Stimulated activated naive CD4-positive, alpha-beta T cell (primary cell): ENCODE measurements at regions not wholly inside any gene's neighbourhood (a gene's known extent, or its start where the extent isn't known, plus 50 kb on each side); places are given as distances from the start of the nearest gene placed in this dataset.
"Not testable (repeated sequence)": the region's sequence is repeated elsewhere in the genome, so short reads cannot be mapped to it uniquely, and the experiment has no call there.

Experiments used
- DNase-seq, 6 experiments: peaks; one replicate each; lab custom pipeline; 2025; lab: John Stamatoyannopoulos, UW

GRCh38 chr22:35183917-35184316 is 73.4 kb upstream of the HMGXB4 start:
- no peak for DNase-seq

- no peak for DNase-seq
Measured at GRCh38 chr22:35186492-35186891, 70.8 kb upstream of the HMGXB4 start.

GRCh38 chr22:35188930-35189329 is 68.4 kb upstream of the HMGXB4 start:
- DNase-seq, result not testable (repeated sequence)

- DNase-seq, result no peak
Measured at GRCh38 chr22:35189559-35189958, 67.7 kb upstream of the HMGXB4 start.

GRCh38 chr22:35191412-35191811 is 65.9 kb upstream of the HMGXB4 start:
- no peak for DNase-seq

- DNase-seq, result no peak
Measured at GRCh38 chr22:35192129-35192918, 65.0 kb upstream of the HMGXB4 start.

- no peak for DNase-seq
Measured at GRCh38 chr22:35195226-35195625, 62.1 kb upstream of the HMGXB4 start.

- DNase-seq, result no peak
Measured at GRCh38 chr22:35195821-35196220, 61.5 kb upstream of the HMGXB4 start.

GRCh38 chr22:35197071-35197470 is 60.2 kb upstream of the HMGXB4 start:
- DNase-seq, result no peak

GRCh38 chr22:35197886-35198285 is 59.4 kb upstream of the HMGXB4 start:
- no peak for DNase-seq

GRCh38 chr22:35198738-35199137 is 58.6 kb upstream of the HMGXB4 start:
- DNase-seq, result no peak

- no peak for DNase-seq
Measured at GRCh38 chr22:35202376-35202775, 54.9 kb upstream of the HMGXB4 start.

GRCh38 chr22:35203583-35203982 is 53.7 kb upstream of the HMGXB4 start:
- DNase-seq, result no peak

- DNase-seq, result no peak
Measured at GRCh38 chr22:35204807-35205775, 52.2 kb upstream of the HMGXB4 start.

- no peak for DNase-seq
Measured at GRCh38 chr22:35205961-35206360, 51.3 kb upstream of the HMGXB4 start.

- DNase-seq, result no peak
Measured at GRCh38 chr22:35206889-35207288, 50.4 kb upstream of the HMGXB4 start.
